ENCODE measurements at regions not wholly inside any gene's neighbourhood (a gene's known extent, or its start where the extent isn't known, plus 50 kb on each side); places are given as distances from the start of the nearest gene placed in this dataset.

DNA sequence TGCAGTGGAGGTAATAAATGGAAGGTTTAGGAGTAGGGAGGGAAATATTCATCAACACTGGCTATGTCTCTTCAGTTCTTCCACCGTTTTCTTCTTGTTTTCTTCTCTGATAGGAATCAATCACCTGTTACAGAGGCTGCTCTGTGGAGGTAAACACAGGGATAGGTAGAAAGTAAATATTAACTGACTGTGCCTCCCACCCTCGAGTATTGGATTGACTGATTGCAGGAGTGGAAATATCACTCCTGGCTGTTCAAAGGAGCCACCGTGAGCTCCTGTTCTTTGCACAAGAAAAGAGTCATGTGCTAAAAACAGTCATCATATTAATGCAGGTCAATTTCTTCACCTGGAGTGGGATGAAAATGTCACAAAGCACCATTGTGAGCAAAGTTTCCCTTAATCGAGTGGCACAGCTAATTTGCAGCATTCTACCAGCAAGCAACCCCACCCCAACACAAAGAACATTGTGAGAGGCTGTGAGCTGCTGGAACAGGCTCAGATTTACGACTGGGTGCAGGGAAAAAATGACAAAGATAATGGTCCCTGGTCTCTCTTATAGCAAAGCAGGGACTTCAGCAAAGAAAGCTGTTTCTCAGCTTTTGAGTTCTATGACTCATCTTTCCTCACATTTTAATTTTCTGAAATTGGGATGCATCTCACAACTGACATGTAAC, 113.7 kb upstream of the TSPAN5 start:
- POLR2A ChIA-PET = no interaction called here
- CTCF ChIA-PET = no interaction called here

DNA sequence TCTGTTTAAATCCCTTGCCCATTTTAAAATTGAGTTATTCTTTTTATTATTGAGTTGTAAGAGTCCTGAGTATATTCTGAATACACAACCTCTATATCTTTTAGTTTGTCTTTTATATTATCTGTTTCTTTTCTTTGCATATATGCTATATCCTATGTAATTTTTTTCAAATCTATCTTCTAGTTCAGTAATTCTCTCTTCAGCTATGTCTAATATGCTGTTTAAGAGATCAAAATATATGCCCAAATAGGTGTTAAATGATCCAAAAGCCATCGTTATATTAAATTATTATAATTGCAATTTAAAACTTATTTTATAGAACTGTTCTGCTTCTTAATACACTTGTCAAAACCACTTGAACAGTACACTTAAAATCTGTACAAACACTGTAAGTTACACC, 107.4 kb upstream of the TSPAN5 start:
- ChIA-PET POLR2A (no interaction called here), CTCF (no interaction called here)

DNA sequence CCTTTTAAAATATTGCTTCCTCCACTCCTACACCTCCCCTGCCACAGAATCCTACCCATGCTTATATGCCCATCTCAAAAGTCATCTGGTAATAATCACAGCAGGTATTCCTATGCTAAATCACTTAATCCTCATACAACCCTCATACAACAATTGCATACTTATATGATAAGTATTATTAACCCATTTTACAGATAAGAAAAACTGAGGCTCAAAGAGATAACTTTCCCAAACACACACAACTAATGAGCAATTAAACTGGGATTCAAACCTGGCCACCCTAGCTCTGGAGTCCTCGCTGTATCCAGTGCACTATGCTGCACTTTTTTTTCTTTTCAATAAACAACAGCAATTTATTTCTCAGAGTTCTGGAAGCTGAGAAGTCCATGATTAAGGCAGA, 99.8 kb upstream of the TSPAN5 start:
- POLR2A ChIA-PET = no interaction called here
- CTCF ChIA-PET = interaction anchor here (0.6 to 1.1 kb wide), 2 partner anchors 16 to 100 kb away, joined by 3 to 4 read pairs; partner anchors contain the start of gene TSPAN5

DNA sequence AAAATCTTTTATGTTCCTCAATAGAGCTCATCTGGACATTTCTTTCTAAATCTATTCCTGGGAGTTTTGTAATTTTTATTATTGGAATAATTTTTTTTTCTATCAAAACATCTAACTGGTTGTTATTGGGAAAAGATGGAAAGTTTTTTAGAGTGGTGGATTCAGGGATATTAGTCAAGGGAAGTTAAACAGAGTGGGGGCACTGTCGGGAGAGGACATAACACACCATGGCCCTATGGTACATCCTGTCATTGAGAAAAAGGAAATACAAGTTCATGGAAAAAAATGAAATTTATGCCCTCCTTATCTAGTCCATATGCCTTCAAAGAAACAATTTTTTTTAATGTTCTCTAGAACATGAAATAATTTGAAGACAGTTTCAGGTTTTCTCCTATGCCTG, 96.3 kb upstream of the TSPAN5 start:
- POLR2A ChIA-PET = no interaction called here

DNA sequence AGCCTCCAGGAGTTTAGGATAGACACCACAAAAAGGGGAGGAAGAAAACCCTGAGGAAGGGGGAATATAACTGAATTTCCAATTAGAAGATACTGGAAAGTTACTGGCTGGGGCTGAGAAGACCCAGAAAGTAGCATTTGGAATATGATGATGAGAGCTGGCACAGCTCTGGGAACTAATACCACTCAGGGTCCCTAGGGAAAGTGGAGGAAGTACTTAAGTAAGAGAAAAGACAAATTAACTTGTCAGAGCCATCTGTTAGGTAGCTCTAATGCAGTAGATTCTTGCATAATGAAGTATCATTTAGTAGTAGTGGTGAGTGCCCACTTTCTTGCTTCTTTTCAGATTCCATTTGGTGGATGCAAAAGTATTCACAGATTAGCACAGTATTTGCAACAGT, 90.8 kb upstream of the TSPAN5 start:
- POLR2A ChIA-PET = no interaction called here
- CTCF ChIA-PET = no interaction called here

More for the DNA sequence above, 96.3 kb upstream of the TSPAN5 start:
- CTCF ChIA-PET = no interaction called here

DNA sequence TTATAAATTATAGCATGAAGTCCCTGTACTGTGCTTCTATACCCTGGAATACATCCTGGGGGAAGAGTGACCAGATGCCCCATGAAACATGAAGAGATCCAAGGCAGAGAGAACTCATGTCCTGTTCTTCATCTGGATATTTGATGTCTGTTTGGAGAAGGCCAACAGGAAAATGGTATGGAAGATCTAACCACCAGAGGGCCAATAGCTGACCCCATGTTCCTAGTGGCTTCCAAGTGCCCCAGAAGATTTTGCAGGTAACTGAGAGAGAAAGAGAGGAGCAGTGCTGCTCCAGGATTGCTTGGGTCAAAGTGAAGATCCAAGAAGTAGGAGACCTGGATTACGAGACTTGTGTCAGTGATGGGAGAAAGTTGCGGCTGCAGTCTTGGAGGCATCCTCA, 90.2 kb upstream of the TSPAN5 start:
- CTCF ChIA-PET = no interaction called here
- POLR2A ChIA-PET = no interaction called here

DNA sequence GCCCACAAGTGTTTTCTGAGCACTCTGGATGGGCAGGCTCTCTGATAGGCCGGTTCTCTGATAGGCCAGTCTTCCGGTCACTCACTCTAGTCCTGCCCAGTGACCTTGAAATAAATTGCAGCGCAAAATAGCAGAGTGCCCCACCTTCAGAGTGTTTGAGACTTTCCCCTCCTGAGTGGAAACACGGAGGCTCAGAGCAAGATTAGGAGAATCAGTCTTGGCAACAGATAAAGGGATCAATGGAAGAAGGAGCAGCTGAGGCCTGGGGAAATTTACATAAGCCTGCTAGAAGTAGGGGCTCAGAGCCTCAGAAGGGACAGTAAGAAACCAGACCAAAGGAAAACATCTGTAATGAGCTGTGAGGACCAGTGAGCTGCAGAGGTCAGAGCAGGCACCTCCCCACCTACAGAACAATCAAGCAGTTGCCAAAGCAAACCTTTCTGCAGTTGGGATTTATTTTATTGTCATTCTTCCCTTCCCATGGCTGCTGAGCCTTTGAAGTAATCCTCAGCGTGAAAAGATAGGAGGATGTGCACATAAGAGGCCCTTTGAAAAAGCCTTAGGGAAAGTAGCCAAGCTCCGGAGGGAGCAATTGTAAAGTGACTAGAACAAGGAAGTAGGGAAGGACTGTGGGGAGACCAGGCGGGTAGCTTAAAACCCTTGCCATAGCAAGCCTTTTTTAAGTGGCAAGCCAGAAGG, 89.1 kb upstream of the TSPAN5 start:
- POLR2A ChIA-PET = no interaction called here
- CTCF ChIA-PET = no interaction called here

DNA sequence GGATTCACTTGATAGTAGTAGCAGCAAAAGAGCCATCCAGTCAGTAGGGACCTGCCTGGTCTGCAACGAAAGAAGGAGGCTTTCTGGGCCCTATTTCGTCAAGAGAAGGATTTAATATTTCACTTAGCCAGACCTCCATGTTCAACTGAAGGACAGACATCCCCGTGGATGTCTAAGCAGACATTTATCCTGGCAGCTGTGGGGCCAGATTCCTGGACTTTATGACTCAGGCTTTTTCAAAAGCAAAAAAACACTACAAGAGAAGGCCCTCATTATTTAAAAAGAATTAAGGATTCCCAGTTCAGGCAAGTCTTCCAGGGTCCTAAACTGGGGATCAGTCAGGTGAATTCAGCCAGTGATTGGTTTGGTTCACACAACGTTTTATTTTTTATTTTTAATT, 88.5 kb upstream of the TSPAN5 start:
- POLR2A ChIA-PET = no interaction called here
- CTCF ChIA-PET = no interaction called here

DNA sequence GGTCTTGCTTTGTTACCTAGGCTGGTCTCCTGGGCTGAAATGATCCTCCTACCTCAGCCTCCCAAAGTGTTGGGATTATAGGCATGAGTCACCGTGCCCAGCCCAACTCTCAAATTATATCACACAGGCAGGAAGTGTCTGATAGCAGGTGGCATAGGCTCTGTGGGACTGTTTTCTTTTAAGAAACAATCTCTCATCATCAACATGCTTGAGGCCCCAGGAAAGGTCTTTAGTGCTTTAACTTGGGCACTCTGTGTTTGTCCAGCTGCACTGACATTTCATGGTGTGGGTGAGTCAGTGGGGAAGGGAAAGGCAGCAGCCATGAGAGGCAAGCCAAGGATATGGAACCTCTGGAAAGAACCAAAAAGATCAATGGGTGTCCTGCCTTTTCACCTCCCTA, 88.1 kb upstream of the TSPAN5 start:
- ChIA-PET POLR2A (no interaction called here), CTCF (no interaction called here)

DNA sequence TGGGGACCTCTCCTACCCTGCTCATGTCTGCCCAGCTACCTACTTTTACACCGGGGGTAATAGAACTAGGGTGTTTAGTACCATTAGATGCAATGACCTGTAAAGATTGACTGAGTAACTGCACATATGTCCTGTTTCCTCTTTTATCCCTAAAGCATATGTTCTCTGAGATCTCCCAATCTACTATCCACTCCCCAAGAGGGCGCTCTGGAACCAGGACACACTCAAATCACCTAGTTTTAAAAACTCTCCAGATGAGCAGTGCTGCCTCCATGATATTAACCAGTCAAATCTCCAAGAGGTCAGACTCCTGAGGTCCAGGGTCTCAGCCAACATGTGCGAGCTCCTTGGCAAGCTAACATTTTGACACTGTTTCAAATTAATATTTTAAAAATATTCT, 87.0 kb upstream of the TSPAN5 start:
- ChIA-PET POLR2A (no interaction called here), CTCF (no interaction called here)

DNA sequence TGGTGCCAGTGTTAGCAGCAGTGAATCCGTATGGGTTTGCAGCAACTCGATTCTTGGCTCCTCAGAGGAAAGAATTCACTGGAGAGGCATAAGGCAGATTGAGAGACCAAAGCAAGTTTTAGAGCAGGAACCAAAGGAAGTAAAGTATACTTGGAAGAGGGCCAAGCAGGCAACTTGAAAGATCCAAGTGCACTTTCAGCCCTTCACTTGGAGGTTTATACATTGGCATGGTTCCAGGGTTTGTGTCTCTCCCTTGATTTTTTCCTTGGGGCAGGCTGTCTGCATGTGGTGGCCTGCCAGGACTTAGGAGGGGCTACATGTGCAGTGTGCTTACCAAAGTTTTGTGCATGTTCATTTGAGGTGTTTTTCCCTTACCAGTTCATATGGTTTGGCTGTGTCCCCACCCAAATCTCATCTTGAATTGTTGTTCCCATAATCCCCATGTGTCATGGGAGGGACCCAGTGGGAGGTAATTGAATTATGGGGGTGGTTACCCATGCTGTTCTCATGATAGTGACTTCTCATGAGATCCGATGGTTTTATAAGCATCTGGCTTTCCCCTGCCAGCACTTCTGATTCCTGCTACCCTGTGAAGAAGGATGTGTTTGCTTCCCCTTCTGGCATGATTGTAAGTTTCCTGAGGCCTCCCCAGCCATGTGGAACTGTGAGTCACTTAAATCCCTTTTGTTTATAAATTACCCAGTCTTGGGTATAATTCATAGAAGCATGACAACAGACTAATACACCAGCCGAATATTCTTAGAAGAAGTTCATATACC, 86.2 kb upstream of the TSPAN5 start:
- ChIA-PET CTCF (no interaction called here), POLR2A (no interaction called here)

DNA sequence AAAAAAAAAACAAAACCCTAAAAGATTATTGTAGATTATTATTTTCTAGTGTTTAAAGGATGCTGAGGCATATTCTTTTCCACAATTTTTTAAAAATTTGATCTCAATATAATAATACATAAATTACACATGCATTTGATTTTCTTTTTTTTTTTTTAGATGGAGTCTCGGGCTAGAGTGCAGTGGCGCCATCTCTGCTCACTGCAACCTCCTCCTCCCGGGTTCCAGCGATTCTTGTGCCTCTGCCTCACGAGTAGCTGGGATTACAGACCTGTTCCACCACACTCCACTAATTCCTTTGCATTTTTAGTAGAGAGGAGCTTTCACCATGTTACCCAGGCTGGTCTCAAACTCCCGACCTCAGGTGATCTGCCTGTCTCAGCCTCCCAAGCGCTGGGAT, 83.5 kb upstream of the TSPAN5 start:
- POLR2A ChIA-PET = no interaction called here

DNA sequence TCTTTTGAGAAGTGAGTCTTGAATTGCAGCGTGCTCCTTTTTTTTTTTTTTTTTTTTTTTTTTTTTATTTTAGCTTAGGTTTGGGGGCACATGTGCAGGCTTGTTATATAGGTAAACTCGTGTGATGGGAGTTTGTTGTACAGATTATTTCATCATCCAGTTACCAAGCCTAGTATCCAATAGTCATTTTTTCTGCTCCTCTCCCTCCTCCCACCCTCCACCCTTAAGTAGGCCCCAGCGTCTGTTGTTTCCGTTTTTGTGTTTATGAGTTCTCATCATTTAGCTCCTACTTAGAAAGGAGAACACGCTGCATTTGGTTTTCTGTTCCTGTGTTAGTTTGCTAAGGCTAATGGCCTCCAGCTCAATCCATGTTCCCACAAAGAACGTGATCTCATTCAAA, 81.3 kb upstream of the TSPAN5 start:
- CTCF ChIA-PET = no interaction called here

More for the DNA sequence above, 83.5 kb upstream of the TSPAN5 start:
- CTCF ChIA-PET = interaction anchor here (0.6 kb wide), 1 partner anchor 489 kb away, joined by 3 read pairs; no protein-coding TSS in a partner anchor

DNA sequence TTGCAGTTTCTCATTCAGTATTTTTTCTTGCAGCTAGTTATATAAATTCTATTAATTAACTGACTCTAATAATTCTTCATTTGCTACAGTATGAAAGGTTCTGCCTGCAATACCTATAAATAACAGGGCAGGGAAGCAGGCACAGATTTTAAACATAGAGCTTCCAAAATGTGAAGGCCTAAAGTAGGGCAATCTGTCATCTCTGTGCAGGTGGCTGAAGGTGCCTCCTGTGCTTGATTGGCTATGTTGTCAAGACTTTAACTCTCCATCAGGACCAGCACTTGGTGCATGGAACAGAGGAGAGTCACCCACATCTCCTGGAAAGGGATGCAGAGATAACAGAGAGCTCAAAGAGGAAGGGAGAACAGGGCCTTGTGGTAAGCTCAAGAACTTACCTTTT, 75.2 kb upstream of the TSPAN5 start:
- ChIA-PET POLR2A (no interaction called here), CTCF (no interaction called here)

More for the DNA sequence above, 81.3 kb upstream of the TSPAN5 start:
- POLR2A ChIA-PET = no interaction called here

DNA sequence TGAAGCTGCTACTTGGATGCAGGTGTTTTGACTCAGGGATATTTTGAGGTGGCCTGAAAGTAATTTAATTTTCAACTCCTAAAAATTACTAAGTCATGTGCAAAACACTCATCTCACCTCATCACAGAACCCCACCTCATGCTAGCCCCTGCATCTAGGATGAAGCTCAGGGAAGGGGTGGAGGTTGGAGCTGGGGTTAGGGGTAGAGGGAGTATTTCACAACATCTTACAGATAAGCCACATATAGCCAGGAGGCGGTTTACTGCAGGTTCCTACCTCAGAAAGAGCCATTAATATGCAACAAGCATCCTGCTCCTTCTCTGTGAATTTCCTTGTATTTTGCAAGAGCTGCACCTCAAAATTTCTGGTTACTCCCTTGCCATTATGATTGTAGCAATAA, 70.5 kb upstream of the TSPAN5 start:
- ChIA-PET CTCF (no interaction called here), POLR2A (no interaction called here)

DNA sequence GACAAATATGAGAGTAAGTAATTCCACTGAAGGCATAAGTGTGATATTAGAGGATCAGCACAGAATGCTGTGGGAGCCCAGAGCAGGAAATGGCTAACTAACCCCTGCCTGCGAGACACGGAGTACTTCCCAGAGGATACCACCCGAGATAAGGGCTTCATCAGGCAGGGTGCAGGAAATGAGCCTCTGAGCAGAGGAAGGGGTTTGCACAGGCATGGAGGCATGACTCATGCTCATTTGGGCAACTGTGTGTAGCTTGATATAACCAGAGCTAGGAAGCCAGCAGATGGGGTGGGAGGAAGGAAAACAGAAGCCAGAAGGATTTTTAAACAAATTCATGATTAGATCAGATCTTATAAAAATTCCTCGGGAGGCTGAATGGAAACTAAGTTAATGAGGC, 70.0 kb upstream of the TSPAN5 start:
- POLR2A ChIA-PET = no interaction called here
- CTCF ChIA-PET = no interaction called here

DNA sequence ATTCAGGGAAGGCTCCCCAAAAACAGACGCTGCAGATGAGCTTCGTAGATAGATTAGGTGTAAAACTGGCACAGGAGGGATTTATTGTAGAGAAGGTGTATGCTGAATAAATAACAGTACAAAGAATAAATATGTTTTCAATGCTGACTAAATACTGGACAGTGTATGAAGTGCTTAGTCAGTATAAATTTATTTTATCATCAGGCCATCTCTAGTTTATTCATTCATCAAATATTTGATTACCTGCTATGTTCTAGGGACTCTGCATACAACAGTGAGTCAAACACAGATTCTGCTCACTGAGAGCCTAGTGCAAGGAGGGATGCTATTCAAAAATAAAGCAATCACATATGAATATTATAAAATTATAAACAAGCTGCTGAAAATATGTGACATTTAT, 63.6 kb upstream of the TSPAN5 start:
- ChIA-PET CTCF (no interaction called here), POLR2A (no interaction called here)

DNA sequence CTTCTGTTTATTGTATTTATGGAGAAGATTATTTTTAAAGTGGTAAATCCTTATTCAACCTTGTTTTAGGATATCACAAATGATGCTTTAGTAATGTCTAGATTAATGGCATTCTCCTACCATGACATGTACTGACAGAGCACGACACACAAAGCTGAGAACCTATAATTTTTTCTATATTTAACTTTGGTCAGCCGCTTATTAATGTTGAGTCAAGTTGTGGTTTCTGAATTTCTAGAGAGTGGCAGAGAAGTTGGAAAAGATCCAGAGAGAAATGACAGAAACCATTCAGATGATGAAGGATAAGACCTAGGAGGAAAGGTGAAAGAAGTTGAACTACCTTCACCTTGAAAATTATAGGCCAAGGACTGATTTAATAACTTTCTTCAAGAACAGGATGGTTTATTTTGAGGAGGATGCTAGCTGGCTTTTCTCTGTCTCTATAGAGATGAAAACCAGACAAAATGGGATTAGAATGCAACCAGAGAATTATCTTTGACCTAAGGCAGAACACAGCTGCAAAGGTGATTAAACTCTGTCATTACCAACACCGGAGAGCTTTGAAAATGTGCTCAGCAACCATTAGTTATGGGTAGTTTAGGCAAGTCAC, 62.6 kb upstream of the TSPAN5 start:
- POLR2A ChIA-PET = no interaction called here
- CTCF ChIA-PET = no interaction called here

DNA sequence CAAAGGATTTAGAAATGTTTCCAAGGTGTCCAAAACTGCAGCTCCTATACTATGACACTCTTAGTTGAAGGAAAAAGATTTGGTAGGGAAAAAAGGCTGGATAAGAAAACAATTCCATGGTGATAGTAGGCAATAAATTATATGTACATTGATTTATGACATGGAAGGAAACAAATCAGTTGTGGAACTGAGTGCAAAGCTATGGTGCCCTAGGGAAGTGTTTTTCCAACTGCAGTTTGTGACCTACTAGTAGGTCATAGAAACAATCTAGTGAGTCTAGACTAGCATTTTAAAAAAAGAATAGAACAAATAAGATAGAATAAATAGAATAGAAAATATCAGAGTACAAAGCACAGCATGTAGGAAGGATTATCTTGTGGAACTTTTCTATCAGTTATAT, 58.4 kb upstream of the TSPAN5 start:
- ChIA-PET POLR2A (interaction anchor here (0.5 kb wide), 1 partner anchor 15 kb away, joined by 4 read pairs; no protein-coding TSS in a partner anchor), CTCF (no interaction called here)

DNA sequence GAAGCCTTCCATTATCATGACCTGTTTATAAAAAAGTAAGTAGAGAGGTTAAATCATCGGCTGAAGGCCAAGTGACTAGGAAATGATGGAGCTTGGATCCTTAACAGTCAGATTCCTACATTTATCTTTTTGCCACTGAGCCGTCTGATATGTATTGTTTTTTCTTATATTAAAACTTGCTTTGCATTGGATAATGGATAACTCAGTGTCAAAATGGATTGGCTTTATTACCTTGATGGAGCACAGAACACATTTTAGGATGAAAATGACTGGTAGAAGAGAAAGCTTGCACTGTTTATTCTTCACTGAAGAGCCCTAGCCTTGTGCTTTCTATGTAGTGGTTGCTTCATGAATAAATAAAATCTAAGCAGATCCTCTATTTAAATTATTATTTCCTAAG, 54.2 kb upstream of the TSPAN5 start:
- POLR2A ChIA-PET = no interaction called here
- CTCF ChIA-PET = no interaction called here

DNA sequence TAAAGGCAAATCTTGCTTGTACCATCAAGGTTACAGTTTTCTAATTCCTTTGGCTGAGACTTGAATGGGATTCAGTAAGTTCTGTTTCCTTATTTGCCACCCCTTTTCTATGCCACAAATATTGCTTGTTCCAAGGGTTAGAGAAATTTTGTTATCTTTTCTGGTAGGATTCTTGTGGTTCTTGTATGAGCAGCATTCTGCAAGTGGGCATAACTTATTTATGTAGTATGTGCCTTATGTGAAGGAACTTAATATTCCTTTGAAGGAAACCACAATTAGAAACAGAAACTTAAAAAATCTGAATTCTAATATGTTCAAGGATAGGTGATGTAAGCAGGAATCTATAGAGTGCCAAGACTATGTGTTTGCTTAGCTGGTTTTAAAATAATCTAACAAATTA, 53.1 kb upstream of the TSPAN5 start:
- CTCF ChIA-PET = no interaction called here
- POLR2A ChIA-PET = no interaction called here

All from activated CD8-positive, alpha-beta memory T cell treated with anti-CD3 and anti-CD28 coated beads for 36 hours (primary cell).